HG03066 (cell line): ENCODE measurements at regions not wholly inside any gene's neighbourhood (a gene's known extent, or its start where the extent isn't known, plus 50 kb on each side); places are given as distances from the start of the nearest gene placed in this dataset.
"Not testable (repeated sequence)": the region's sequence is repeated elsewhere in the genome, so short reads cannot be mapped to it uniquely, and the experiment has no call there.

Experiments
- ATAC-seq: cut with Tn5 transposase; IDR thresholded peaks from one replicate; pipeline ENCODE4 v1.9.1; 2021; ENCODE audit warnings: low read depth; ENCODE audit not compliant: unreplicated experiment

- ATAC-seq, result no peak
These were observed 72.2 kb downstream of the CRLF2 start for GRCh38 chrX:1140236-1140681.

DNA sequence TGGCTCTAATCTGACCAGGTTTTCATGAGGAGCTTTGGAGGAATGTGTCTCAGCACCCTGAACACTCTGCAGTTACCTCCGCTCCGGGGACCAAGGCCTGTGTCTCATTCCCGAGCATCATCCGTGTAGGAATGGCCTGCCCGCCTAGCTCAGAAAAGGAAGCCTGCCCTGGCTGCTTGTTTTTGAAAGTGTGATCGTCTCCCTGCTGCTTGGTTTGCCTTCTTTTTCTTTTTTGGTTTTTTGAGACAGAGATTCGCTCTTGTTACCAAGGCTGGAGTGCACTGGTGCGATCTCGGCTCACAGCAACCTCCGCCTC, 73.3 kb downstream of the CRLF2 start:
- no peak for ATAC-seq

- ATAC-seq, result no peak
These were observed 73.8 kb downstream of the CRLF2 start for GRCh38 chrX:1138476-1139184.

GRCh38 chrX:1137531-1137930, 74.9 kb downstream of the CRLF2 start:
- ATAC-seq, result no peak

DNA sequence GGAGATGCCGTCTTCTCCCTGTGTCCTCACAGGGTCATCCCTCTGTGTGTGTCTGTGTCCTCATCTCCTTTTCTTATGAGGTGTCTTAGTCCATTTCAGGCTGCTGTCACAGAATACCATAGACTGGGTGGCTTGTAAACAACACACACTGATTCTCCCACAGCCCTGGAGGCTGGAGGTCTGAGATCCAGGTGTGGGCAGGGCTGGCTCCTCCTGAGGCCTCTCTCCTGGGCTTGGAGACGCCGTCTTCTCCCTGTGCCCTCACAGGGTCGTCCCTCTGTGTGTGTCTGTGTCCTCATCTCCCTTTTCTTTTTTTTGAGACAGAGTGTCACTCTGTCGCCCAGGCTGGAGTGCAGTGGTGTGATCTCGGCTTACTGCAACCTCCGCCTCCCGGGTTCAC, 75.9 kb downstream of the CRLF2 start:
- ATAC-seq, result not testable (repeated sequence)

DNA sequence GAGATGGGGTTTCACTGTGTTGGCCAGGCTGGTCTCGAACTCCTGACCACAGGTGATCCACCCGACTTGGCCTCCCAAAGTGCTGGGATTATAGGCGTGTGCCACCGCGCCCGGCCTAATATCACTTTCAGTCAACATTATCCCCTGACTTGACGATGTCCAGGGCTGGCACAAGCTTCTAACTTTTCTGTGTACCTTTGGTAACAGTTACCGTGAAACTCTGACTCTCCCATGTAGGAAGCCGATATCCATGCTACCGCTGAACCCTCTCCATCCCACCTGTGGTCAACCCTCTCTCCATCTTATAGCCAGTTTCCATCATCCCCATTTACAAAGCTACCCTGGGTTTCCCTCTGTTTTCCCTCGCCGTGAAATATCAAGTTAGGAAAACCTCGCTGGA, 77.5 kb downstream of the CRLF2 start:
- no peak for ATAC-seq

DNA sequence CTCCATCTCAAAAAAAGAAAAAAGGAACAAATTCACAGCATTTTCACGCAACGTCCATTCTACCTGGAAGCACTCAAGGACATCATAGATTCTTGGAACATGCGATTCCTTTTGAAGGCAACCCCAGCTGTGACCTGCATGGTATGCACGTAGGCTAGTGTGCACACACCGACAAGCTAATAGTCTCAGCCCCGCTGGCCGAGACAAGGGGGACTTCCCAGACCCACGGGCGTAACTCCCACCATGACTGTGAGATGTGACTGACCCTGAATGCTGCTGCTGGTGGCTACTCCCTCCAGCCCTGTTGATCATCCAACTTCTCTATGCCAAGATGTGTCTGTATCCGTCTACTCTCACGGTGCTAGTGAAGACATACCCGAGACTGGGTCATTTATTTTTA, 78.3 kb downstream of the CRLF2 start:
- no peak for ATAC-seq

DNA sequence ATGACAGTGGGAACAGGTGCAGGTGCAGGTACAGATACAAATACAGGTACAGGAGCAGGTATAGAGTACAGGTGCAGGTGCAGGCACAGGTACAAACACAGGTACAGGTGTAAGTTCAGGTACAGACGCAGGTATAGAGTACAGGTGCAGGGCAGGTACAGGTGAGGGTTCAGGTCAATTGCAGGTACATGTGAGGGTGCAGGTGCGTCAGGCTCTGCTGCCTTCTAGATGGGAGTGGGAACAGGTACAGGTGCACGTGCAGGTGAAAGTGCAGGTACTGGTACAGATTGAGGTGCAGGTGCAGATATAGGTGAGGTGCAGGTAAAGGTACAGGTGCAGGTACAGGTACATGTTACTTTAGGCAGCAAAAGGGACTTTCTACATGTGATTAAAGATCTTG, 85.7 kb downstream of the CRLF2 start:
- no peak for ATAC-seq

GRCh38 chrX:1124531-1124930, 87.9 kb downstream of the CRLF2 start:
- ATAC-seq, result no peak

DNA sequence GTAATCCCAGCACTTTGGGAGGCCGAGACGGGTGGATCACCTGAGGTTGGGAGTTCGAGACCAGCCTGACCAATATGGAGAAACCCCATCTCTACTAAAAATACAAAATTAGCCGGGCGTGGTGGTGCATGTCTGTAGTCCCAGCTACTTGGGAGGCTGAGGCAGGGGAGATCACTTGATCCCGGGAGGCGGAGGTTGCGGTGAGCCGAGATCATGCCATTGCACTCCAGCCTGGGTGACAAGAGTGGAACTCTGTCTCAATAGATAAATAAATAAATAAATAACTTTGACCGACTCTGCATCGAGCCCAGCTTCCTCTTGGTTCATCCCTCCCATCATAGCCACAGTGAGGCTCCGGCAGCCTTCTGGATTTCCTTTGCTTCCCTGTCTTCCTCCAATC, 89.6 kb downstream of the CRLF2 start:
- ATAC-seq, result not testable (repeated sequence)

DNA sequence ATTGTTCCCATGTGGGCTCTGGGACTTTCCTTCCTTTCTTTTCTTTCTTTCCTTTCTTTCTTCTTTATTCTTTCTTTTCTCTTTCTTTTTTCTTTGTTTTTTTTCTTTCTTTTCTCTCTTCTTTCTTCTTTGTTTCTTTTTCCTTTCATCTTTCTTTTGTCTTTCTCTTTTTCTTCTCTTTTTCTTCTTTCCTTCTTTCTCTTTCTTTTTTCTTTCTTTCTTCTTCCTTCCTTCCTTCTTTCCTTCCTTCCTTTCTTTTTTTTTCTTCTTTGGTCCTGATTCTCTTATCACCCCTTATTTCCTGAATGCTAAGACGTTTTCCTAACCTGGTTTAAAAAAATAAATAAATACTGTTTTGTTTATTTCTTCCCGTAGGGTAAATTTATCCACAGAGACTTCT, 93.2 kb downstream of the CRLF2 start:
- ATAC-seq, result no peak

GRCh38 chrX:1118572-1119199, 93.8 kb downstream of the CRLF2 start:
- no peak for ATAC-seq

- ATAC-seq, result not testable (repeated sequence)
These were observed 97.0 kb downstream of the CRLF2 start for GRCh38 chrX:1115411-1115810.

DNA sequence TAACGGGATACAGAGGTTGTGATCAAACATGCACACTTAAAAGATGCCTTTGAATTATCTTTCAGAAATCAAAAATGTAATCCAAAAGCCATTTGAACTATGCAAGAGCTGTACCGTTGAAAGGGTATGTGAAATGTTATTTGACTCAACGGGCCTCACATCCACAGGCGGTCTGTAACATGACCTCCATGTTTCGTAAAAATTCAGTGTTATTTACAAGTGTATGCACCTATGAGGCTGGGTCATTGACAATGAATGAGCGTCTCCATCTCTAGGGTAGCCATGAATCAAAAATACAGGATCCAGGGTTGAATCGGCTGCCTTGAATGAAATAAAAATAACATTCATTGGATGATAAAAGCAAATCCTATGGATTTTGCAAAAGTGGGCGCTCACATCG, 100.1 kb downstream of the CRLF2 start:
- ATAC-seq, result no peak

- no peak for ATAC-seq
These were observed 100.7 kb downstream of the CRLF2 start for GRCh38 chrX:1111601-1112300.

DNA sequence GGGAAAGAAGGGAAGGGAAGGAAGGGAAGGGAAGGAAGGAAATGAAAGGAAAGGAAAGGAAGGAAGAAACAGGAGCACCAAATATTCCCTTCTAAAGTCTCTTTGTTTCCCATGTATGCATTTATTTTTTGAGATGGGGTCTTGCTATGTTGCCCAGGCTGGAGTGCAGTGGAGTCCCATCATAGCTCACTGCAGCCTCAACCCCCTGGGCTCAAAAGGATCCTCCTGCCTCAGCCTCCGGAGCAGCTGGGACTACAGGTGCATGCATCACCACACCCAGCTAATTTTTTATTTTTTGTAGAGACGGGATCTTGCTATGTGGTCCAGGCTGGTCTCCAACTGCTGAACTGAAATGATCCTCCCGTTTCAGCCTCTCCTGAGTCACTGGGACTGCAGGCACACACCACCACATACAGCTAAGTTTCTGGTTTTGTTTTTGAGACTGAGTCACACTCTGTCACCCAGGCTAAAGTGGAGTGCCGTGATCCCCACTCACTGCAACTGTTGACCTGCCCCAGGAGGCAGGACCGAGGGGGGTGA, 102.8 kb downstream of the CRLF2 start:
- ATAC-seq, result no peak

GRCh38 chrX:1108501-1109445, 103.7 kb downstream of the CRLF2 start:
- ATAC-seq, result no peak

DNA sequence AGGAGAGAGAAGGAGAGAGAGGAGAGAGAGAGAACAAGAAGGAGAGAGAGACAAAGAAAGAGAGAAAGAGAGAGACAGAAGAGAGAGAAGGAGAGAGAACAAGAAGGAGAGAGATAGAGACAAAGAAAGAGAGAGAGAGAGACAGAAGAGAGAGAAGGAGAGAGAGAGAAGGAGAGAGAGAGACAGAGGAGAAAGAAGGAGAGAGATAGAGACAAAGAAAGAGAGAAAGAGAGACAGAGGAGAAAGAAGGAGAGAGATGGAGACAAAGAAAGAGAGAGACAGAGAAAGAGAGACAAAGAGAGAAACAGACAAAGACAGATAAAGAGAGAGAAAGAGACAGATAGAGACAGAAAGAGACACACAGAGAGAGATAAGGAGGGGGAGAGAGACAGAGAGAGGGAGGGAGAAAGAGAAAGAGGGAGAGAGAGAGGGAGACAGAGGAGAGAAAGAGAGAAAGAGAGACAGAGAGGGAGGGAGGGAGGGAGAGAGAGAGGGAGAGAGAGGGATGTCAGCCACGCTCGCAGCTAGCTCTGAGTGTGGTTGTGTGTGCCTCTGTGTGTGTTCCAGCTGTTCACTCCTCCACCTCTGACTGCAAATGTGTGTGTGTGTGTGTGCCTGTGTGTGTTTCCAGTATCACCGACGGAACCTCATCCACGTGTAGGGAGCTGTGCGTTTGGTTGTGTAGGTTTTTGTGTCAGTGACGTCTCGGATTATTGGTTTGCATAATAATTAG, 105.8 kb downstream of the CRLF2 start:
- no peak for ATAC-seq

GRCh38 chrX:1105671-1106419, 106.6 kb downstream of the CRLF2 start:
- ATAC-seq, result no peak
